ENCODE measurements at regions not wholly inside any gene's neighbourhood (a gene's known extent, or its start where the extent isn't known, plus 50 kb on each side); places are given as distances from the start of the nearest gene placed in this dataset.
"Not testable (repeated sequence)": the region's sequence is repeated elsewhere in the genome, so short reads cannot be mapped to it uniquely, and the experiment has no call there.

- H3K27ac ChIP-seq (ENCODE audit: low read length), result no peak overlapping the region
- no peak for ATAC-seq (replicated peaks in 1 of 4)
- no peaks in the 10 kb centered on the region for H3K36me3 ChIP-seq (ENCODE audit: control insufficient read depth in 2 of 2, extremely low read depth in 1 of 2, insufficient read depth in 1 of 2, low read length in 1 of 2)
- DNase-seq, result no peak
- Mint-ChIP-seq H3K9me3 (peaks cover 13 to 28% (median 16%) of the 10 kb centered on the region in 3 donors), H3K27me3 (no peaks in the 10 kb centered on the region), H3K36me3 (no peaks in the 10 kb centered on the region), H3K27ac (no peak overlapping the region), H3K4me1 (no peaks in the 10 kb centered on the region), H3K4me3 (no peak overlapping the region)
- no peak overlapping the region for H3K4me3 ChIP-seq (ENCODE audit: control insufficient read depth in 1 of 2, extremely low read depth in 1 of 2, low read length in 1 of 2)
- no peaks in the 10 kb centered on the region for H3K9me3 ChIP-seq
- ChIA-PET CTCF (no interaction called here), POLR2A (no interaction called here)
- 100% methylated on average over 1 of the region's 1 CpG for WGBS (ENCODE audit: insufficient coverage)
- no peaks in the 10 kb centered on the region for H3K4me1 ChIP-seq (ENCODE audit: control insufficient read depth in 1 of 2, extremely low read depth in 1 of 2, insufficient read depth in 2 of 2, low read length in 2 of 2)
- no peaks in the 10 kb centered on the region for H3K27me3 ChIP-seq (replicated peaks in 1 of 2; ENCODE audit: control insufficient read depth in 2 of 2, extremely low read depth in 1 of 2, insufficient read depth in 2 of 2, low read length in 1 of 2)
Observed at GRCh38 chr2:82939211-82939610, 1519.9 kb downstream of the SUCLG1 start.

- H3K36me3 Mint-ChIP-seq; POLR2A ChIA-PET; H3K4me1 ChIP-seq (ENCODE audit: control insufficient read depth in 1 of 2, extremely low read depth in 1 of 2, insufficient read depth in 2 of 2, low read length in 2 of 2); H3K9me3 ChIP-seq; H3K4me3 ChIP-seq (ENCODE audit: control insufficient read depth in 1 of 2, extremely low read depth in 1 of 2, low read length in 1 of 2); H3K4me3 Mint-ChIP-seq; H3K27ac ChIP-seq (ENCODE audit: low read length); H3K27me3 ChIP-seq (replicated peaks in 1 of 2; ENCODE audit: control insufficient read depth in 2 of 2, extremely low read depth in 1 of 2, insufficient read depth in 2 of 2, low read length in 1 of 2); H3K36me3 ChIP-seq (ENCODE audit: control insufficient read depth in 2 of 2, extremely low read depth in 1 of 2, insufficient read depth in 1 of 2, low read length in 1 of 2); H3K27ac Mint-ChIP-seq; CTCF ChIA-PET; H3K27me3 Mint-ChIP-seq; ATAC-seq (replicated peaks in 1 of 4); DNase-seq; H3K4me1 Mint-ChIP-seq: not testable (repeated sequence)
- 95% methylated on average over 13 of the region's 40 CpGs for WGBS (ENCODE audit: insufficient coverage)
- peaks cover 11 to 26% (median 14%) of the 10 kb centered on the region in 3 donors for H3K9me3 Mint-ChIP-seq
Observed at GRCh38 chr2:82938321-82938845, 1520.7 kb downstream of the SUCLG1 start.

GRCh38 chr2:82913566-82913965 is 1545.5 kb downstream of the SUCLG1 start:
- DNase-seq, result no peak
- Histone ChIP-seq H3K27ac (ENCODE audit: low read length) (no peak overlapping the region), H3K27me3 (replicated peaks in 1 of 2; ENCODE audit: control insufficient read depth in 2 of 2, extremely low read depth in 1 of 2, insufficient read depth in 2 of 2, low read length in 1 of 2) (no peaks in the 10 kb centered on the region), H3K9me3 (peaks cover 5% of the 10 kb centered on the region), H3K4me3 (ENCODE audit: control insufficient read depth in 1 of 2, extremely low read depth in 1 of 2, low read length in 1 of 2) (no peak overlapping the region), H3K4me1 (ENCODE audit: control insufficient read depth in 1 of 2, extremely low read depth in 1 of 2, insufficient read depth in 2 of 2, low read length in 2 of 2) (no peaks in the 10 kb centered on the region), H3K36me3 (ENCODE audit: control insufficient read depth in 2 of 2, extremely low read depth in 1 of 2, insufficient read depth in 1 of 2, low read length in 1 of 2) (no peaks in the 10 kb centered on the region)
- no peak overlapping the region for H3K4me3 Mint-ChIP-seq
- H3K9me3 Mint-ChIP-seq, result peaks cover 10 to 20% (median 14%) of the 10 kb centered on the region in 3 donors
- ChIA-PET CTCF (no interaction called here), POLR2A (no interaction called here)
- no peak overlapping the region for H3K27ac Mint-ChIP-seq
- H3K36me3 Mint-ChIP-seq, result no peaks in the 10 kb centered on the region
- no peaks in the 10 kb centered on the region for H3K4me1 Mint-ChIP-seq
- no peak for ATAC-seq (replicated peaks in 1 of 4)
- no peaks in the 10 kb centered on the region for H3K27me3 Mint-ChIP-seq
- no CpG with 5 or more reads among the region's 2 CpGs for WGBS (ENCODE audit: insufficient coverage)

GRCh38 chr2:82896117-82896516 is 1563.0 kb downstream of the SUCLG1 start:
- no peaks in the 10 kb centered on the region for H3K9me3 ChIP-seq
- H3K27me3 ChIP-seq (replicated peaks in 1 of 2; ENCODE audit: control insufficient read depth in 2 of 2, extremely low read depth in 1 of 2, insufficient read depth in 2 of 2, low read length in 1 of 2), result no peaks in the 10 kb centered on the region
- Mint-ChIP-seq H3K4me3 (no peak overlapping the region), H3K36me3 (no peaks in the 10 kb centered on the region), H3K27me3 (no peaks in the 10 kb centered on the region), H3K9me3 (peaks cover 0 to 16% (median 5%) of the 10 kb centered on the region in 3 donors), H3K4me1 (no peaks in the 10 kb centered on the region), H3K27ac (no peak overlapping the region)
- POLR2A ChIA-PET, result interaction anchor here in 1 of 2 donors (0.7 kb wide), 1 partner anchor 38 kb away, joined by 5 read pairs; no protein-coding TSS in a partner anchor
- ATAC-seq (replicated peaks in 1 of 4), result no peak
- no peak overlapping the region for H3K27ac ChIP-seq (ENCODE audit: low read length)
- WGBS (ENCODE audit: insufficient coverage), result 76% methylated on average over 6 of the region's 6 CpGs
- H3K36me3 ChIP-seq (ENCODE audit: control insufficient read depth in 2 of 2, extremely low read depth in 1 of 2, insufficient read depth in 1 of 2, low read length in 1 of 2), result no peaks in the 10 kb centered on the region
- no peaks in the 10 kb centered on the region for H3K4me1 ChIP-seq (ENCODE audit: control insufficient read depth in 1 of 2, extremely low read depth in 1 of 2, insufficient read depth in 2 of 2, low read length in 2 of 2)
- no peak overlapping the region for H3K4me3 ChIP-seq (ENCODE audit: control insufficient read depth in 1 of 2, extremely low read depth in 1 of 2, low read length in 1 of 2)
- CTCF ChIA-PET, result no interaction called here
- DNase-seq, result no peak

GRCh38 chr2:82893190-82893589 is 1565.9 kb downstream of the SUCLG1 start:
- H3K4me3 ChIP-seq (ENCODE audit: control insufficient read depth in 1 of 2, extremely low read depth in 1 of 2, low read length in 1 of 2), result no peak overlapping the region
- H3K27ac Mint-ChIP-seq, result no peak overlapping the region
- ChIA-PET POLR2A (no interaction called here), CTCF (no interaction called here)
- no peaks in the 10 kb centered on the region for H3K36me3 ChIP-seq (ENCODE audit: control insufficient read depth in 2 of 2, extremely low read depth in 1 of 2, insufficient read depth in 1 of 2, low read length in 1 of 2)
- no peaks in the 10 kb centered on the region for H3K4me1 Mint-ChIP-seq
- DNase-seq, result no peak
- H3K27me3 Mint-ChIP-seq, result no peaks in the 10 kb centered on the region
- no peaks in the 10 kb centered on the region for H3K4me1 ChIP-seq (ENCODE audit: control insufficient read depth in 1 of 2, extremely low read depth in 1 of 2, insufficient read depth in 2 of 2, low read length in 2 of 2)
- H3K27me3 ChIP-seq (replicated peaks in 1 of 2; ENCODE audit: control insufficient read depth in 2 of 2, extremely low read depth in 1 of 2, insufficient read depth in 2 of 2, low read length in 1 of 2), result no peaks in the 10 kb centered on the region
- no peaks in the 10 kb centered on the region for H3K9me3 ChIP-seq
- no CpG with 5 or more reads among the region's 2 CpGs for WGBS (ENCODE audit: insufficient coverage)
- H3K36me3 Mint-ChIP-seq, result no peaks in the 10 kb centered on the region
- H3K27ac ChIP-seq (ENCODE audit: low read length), result no peak overlapping the region
- H3K9me3 Mint-ChIP-seq, result peaks cover 0 to 11% (median 4%) of the 10 kb centered on the region in 3 donors
- no peak overlapping the region for H3K4me3 Mint-ChIP-seq
- no peak for ATAC-seq (replicated peaks in 1 of 4)

- H3K4me1 Mint-ChIP-seq, result no peaks in the 10 kb centered on the region
- WGBS (ENCODE audit: insufficient coverage), result no CpG with 5 or more reads among the region's 2 CpGs
Observed at GRCh38 chr2:82879803-82880202, 1579.3 kb downstream of the SUCLG1 start.

GRCh38 chr2:82875858-82876257 is 1583.2 kb downstream of the SUCLG1 start:
- Histone ChIP-seq H3K9me3 (no peaks in the 10 kb centered on the region), H3K4me1 (ENCODE audit: control insufficient read depth in 1 of 2, extremely low read depth in 1 of 2, insufficient read depth in 2 of 2, low read length in 2 of 2) (no peaks in the 10 kb centered on the region), H3K36me3 (ENCODE audit: control insufficient read depth in 2 of 2, extremely low read depth in 1 of 2, insufficient read depth in 1 of 2, low read length in 1 of 2) (no peaks in the 10 kb centered on the region), H3K4me3 (ENCODE audit: control insufficient read depth in 1 of 2, extremely low read depth in 1 of 2, low read length in 1 of 2) (no peak overlapping the region), H3K27me3 (replicated peaks in 1 of 2; ENCODE audit: control insufficient read depth in 2 of 2, extremely low read depth in 1 of 2, insufficient read depth in 2 of 2, low read length in 1 of 2) (no peaks in the 10 kb centered on the region), H3K27ac (ENCODE audit: low read length) (no peak overlapping the region)
- CTCF ChIA-PET, result no interaction called here
- POLR2A ChIA-PET, result no interaction called here
- Mint-ChIP-seq H3K36me3 (no peaks in the 10 kb centered on the region), H3K27ac (no peak overlapping the region), H3K4me1 (no peaks in the 10 kb centered on the region), H3K4me3 (no peak overlapping the region), H3K9me3 (peaks cover 7 to 51% (median 16%) of the 10 kb centered on the region in 3 donors), H3K27me3 (no peaks in the 10 kb centered on the region)
- no peak for ATAC-seq (replicated peaks in 1 of 4)
- no peak for DNase-seq
- 58% methylated on average over 3 of the region's 6 CpGs for WGBS (ENCODE audit: insufficient coverage)

More at GRCh38 chr2:82879803-82880202, 1579.3 kb downstream of the SUCLG1 start:
- peaks cover 7 to 32% (median 14%) of the 10 kb centered on the region in 3 donors for H3K9me3 Mint-ChIP-seq
- H3K4me1 ChIP-seq (ENCODE audit: control insufficient read depth in 1 of 2, extremely low read depth in 1 of 2, insufficient read depth in 2 of 2, low read length in 2 of 2), result no peaks in the 10 kb centered on the region
- no peaks in the 10 kb centered on the region for H3K36me3 Mint-ChIP-seq
- ATAC-seq (replicated peaks in 1 of 4) (no peak), DNase-seq (no peak)
- no peak overlapping the region for H3K27ac Mint-ChIP-seq
- H3K4me3 Mint-ChIP-seq, result no peak overlapping the region
- no peaks in the 10 kb centered on the region for H3K27me3 ChIP-seq (replicated peaks in 1 of 2; ENCODE audit: control insufficient read depth in 2 of 2, extremely low read depth in 1 of 2, insufficient read depth in 2 of 2, low read length in 1 of 2)
- H3K9me3 ChIP-seq, result no peaks in the 10 kb centered on the region
- CTCF ChIA-PET, result no interaction called here
- no peak overlapping the region for H3K4me3 ChIP-seq (ENCODE audit: control insufficient read depth in 1 of 2, extremely low read depth in 1 of 2, low read length in 1 of 2)
- POLR2A ChIA-PET, result no interaction called here
- H3K36me3 ChIP-seq (ENCODE audit: control insufficient read depth in 2 of 2, extremely low read depth in 1 of 2, insufficient read depth in 1 of 2, low read length in 1 of 2), result no peaks in the 10 kb centered on the region
- H3K27ac ChIP-seq (ENCODE audit: low read length), result no peak overlapping the region
- no peaks in the 10 kb centered on the region for H3K27me3 Mint-ChIP-seq
